ENCODE measurements at regions not wholly inside any gene's neighbourhood (a gene's known extent, or its start where the extent isn't known, plus 50 kb on each side); places are given as distances from the start of the nearest gene placed in this dataset.

DNA sequence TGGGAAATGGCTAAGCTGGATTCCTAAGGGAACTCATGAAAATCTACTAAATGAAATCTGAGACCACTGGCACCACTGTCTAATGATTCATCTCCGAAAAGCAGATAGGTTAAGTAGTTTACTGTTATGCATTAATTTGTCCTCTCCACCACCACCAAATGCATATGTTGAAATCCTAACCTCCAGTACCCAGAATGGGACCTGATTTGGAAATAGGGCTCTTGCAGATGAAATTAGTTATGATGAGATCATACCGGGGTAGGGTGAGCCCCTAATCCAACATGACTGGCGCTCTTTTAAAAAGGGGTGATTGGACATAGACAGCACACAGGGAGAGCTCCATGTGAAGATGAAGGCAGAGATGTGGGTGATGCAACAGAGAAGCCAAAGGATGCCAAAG, 124.9 kb upstream of the GUCY1A1 start:
- no peak for DNase-seq
- H3K4me3 ChIP-seq (ENCODE audit: insufficient read depth, low read depth, low read length, poor library complexity, severe bottlenecking): no peak overlapping the region

DNA sequence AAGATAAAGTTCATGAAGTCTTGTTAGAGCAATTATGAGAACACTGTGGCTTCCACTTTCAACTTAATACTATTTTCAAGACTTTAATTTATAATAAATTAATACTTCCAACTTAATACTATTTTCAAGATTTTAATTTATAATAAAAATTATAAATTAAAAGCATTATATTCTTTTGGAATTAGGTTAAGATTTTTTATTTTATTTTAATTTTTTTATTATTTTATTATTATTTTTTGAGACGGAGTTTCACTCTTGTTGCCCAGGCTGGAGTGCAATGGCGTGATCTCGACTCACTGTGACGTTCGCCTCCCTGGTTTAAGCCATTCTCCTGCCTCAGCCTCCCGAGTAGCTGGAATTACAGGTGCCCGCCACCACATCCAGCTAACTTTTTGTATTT, 126.0 kb upstream of the GUCY1A1 start:
- no peaks in the 10 kb centered on the region for H3K4me1 ChIP-seq (ENCODE audit: control insufficient read depth, insufficient read depth, low read length, poor library complexity, severe bottlenecking)
- H3K9me3 ChIP-seq (ENCODE audit: control insufficient read depth, low read length): no peaks in the 10 kb centered on the region
- no peak for DNase-seq
- H3K27ac ChIP-seq (ENCODE audit: insufficient read depth, low read length, poor library complexity, severe bottlenecking): no peak overlapping the region
- H3K36me3 ChIP-seq (ENCODE audit: control insufficient read depth, insufficient read depth, low read length): no peaks in the 10 kb centered on the region
- no peak overlapping the region for H3K4me3 ChIP-seq (ENCODE audit: insufficient read depth, low read depth, low read length, poor library complexity, severe bottlenecking)
- H3K27me3 ChIP-seq (replicated peaks; ENCODE audit: control insufficient read depth, insufficient read depth, low read length, poor library complexity, severe bottlenecking): no peaks in the 10 kb centered on the region

More for the DNA sequence above, 124.9 kb upstream of the GUCY1A1 start:
- no peaks in the 10 kb centered on the region for H3K36me3 ChIP-seq (ENCODE audit: control insufficient read depth, insufficient read depth, low read length)
- no peaks in the 10 kb centered on the region for H3K9me3 ChIP-seq (ENCODE audit: control insufficient read depth, low read length)
- no peaks in the 10 kb centered on the region for H3K27me3 ChIP-seq (replicated peaks; ENCODE audit: control insufficient read depth, insufficient read depth, low read length, poor library complexity, severe bottlenecking)
- no peaks in the 10 kb centered on the region for H3K4me1 ChIP-seq (ENCODE audit: control insufficient read depth, insufficient read depth, low read length, poor library complexity, severe bottlenecking)
- H3K27ac ChIP-seq (ENCODE audit: insufficient read depth, low read length, poor library complexity, severe bottlenecking): no peak overlapping the region

DNA sequence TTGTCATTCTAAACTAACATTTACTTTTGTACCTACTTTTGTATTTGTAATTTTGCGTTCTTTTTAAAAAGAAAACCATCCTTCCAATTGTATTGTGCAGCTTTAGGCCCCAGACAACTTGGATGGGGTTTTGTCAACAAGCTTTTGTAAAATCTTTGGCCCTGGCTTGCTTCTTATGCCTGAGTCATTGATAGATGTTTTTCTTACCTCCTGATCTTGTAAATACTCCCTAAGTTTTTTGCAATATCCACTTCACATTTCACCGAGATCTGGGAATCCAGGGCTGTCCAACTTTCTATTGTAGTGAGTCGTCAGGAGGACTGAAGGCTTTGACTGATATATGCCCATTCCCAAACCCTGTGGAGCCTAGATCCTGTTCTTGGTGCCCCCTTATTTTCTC, 126.9 kb upstream of the GUCY1A1 start:
- Histone ChIP-seq H3K4me3 (ENCODE audit: insufficient read depth, low read depth, low read length, poor library complexity, severe bottlenecking) (no peak overlapping the region), H3K4me1 (ENCODE audit: control insufficient read depth, insufficient read depth, low read length, poor library complexity, severe bottlenecking) (no peaks in the 10 kb centered on the region), H3K9me3 (ENCODE audit: control insufficient read depth, low read length) (no peaks in the 10 kb centered on the region), H3K36me3 (ENCODE audit: control insufficient read depth, insufficient read depth, low read length) (no peaks in the 10 kb centered on the region), H3K27ac (ENCODE audit: insufficient read depth, low read length, poor library complexity, severe bottlenecking) (no peak overlapping the region), H3K27me3 (replicated peaks; ENCODE audit: control insufficient read depth, insufficient read depth, low read length, poor library complexity, severe bottlenecking) (no peaks in the 10 kb centered on the region)
- no peak for DNase-seq

DNA sequence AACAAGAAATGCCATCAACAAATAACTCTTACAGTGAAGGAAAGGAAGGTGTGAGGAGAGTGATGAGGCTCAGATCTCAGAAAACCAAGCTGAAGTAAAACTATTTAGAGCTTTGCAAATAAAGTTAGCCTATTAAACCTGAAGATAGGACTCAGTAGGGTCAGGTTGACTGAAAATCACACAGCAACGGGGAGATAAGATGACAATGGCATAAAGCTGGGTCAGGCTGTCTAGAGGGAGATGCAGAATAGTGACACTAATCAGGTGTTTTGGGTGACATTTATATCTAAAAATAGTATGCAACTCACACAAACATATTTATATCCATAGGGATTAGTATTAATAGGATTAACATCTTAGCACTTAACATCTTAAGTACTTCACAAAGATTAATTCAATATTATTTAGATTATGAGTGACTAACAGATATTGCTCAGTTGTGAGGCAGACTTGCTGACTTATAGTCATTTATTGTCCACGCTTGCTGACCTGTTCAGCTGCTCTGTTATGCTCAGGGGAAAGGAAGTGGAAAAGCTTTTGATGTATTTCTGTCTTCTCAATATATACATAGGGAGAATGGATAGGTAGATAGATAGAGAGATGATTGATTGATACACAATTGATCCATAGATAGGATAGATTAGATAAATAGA, 130.7 kb upstream of the GUCY1A1 start:
- DNase-seq: no peak
- no peak overlapping the region for H3K4me3 ChIP-seq (ENCODE audit: insufficient read depth, low read depth, low read length, poor library complexity, severe bottlenecking)
- no peak overlapping the region for H3K27ac ChIP-seq (ENCODE audit: insufficient read depth, low read length, poor library complexity, severe bottlenecking)
- H3K27me3 ChIP-seq (replicated peaks; ENCODE audit: control insufficient read depth, insufficient read depth, low read length, poor library complexity, severe bottlenecking): no peaks in the 10 kb centered on the region
- no peaks in the 10 kb centered on the region for H3K4me1 ChIP-seq (ENCODE audit: control insufficient read depth, insufficient read depth, low read length, poor library complexity, severe bottlenecking)
- H3K36me3 ChIP-seq (ENCODE audit: control insufficient read depth, insufficient read depth, low read length): no peaks in the 10 kb centered on the region
- H3K9me3 ChIP-seq (ENCODE audit: control insufficient read depth, low read length): no peaks in the 10 kb centered on the region

DNA sequence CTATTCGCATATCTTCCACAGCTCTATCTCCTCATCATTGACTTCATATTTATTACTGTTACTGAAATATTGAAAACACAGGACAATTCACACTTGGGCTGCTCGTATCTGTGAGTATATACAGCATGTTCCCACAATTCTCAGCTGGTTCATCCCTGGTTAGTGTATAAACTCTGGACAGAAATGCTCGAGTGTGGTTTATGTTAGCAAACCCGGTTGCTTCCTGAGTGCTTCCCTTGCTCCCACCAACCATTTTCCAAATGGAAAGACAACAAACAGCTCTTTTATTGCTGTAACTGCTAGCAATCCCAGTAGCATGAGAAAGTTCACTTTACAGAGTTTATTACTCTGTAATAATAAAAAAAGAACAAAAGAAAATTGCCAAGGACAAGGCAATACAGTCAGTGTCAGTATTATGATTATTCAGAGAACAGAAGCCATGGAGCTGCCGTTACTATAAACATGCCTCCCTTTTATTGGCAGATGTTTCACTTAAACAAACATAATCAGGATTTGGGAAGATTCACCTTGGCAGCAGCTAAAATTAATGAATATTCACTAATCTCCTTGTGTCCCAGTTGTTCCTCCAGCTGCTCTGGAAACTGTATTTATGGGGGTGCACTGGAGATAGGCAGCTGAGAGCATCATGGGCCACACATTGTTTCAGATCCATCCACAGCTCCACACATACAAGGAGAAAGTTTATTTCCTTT, 134.1 kb upstream of the GUCY1A1 start:
- H3K27me3 ChIP-seq (replicated peaks; ENCODE audit: control insufficient read depth, insufficient read depth, low read length, poor library complexity, severe bottlenecking): no peaks in the 10 kb centered on the region
- DNase-seq: no peak
- no peaks in the 10 kb centered on the region for H3K9me3 ChIP-seq (ENCODE audit: control insufficient read depth, low read length)
- no peak overlapping the region for H3K4me3 ChIP-seq (ENCODE audit: insufficient read depth, low read depth, low read length, poor library complexity, severe bottlenecking)
- H3K4me1 ChIP-seq (ENCODE audit: control insufficient read depth, insufficient read depth, low read length, poor library complexity, severe bottlenecking): no peaks in the 10 kb centered on the region
- no peaks in the 10 kb centered on the region for H3K36me3 ChIP-seq (ENCODE audit: control insufficient read depth, insufficient read depth, low read length)
- H3K27ac ChIP-seq (ENCODE audit: insufficient read depth, low read length, poor library complexity, severe bottlenecking): no peak overlapping the region

DNA sequence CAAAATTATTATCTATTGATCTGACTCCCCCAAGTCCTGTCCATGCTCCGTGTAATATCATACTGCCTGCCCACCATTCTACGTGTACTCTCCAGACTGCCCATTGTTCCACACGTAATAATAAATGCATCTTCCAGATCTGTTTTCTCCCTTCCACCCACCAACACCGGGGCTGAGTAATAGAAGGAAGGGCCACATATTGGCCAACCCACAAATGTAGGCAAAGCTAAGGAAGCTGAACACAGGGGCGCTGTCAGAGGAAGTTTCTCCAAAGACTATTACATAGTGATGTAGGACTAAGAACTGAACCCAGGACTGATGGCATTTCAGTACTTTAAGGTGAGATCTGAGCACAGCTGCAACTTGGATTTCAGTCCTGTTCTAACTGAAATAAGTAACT, 135.8 kb upstream of the GUCY1A1 start:
- H3K4me1 ChIP-seq (ENCODE audit: control insufficient read depth, insufficient read depth, low read length, poor library complexity, severe bottlenecking): no peaks in the 10 kb centered on the region
- no peak overlapping the region for H3K27ac ChIP-seq (ENCODE audit: insufficient read depth, low read length, poor library complexity, severe bottlenecking)
- no peaks in the 10 kb centered on the region for H3K9me3 ChIP-seq (ENCODE audit: control insufficient read depth, low read length)
- H3K4me3 ChIP-seq (ENCODE audit: insufficient read depth, low read depth, low read length, poor library complexity, severe bottlenecking): no peak overlapping the region
- no peaks in the 10 kb centered on the region for H3K27me3 ChIP-seq (replicated peaks; ENCODE audit: control insufficient read depth, insufficient read depth, low read length, poor library complexity, severe bottlenecking)
- no peak for DNase-seq
- no peaks in the 10 kb centered on the region for H3K36me3 ChIP-seq (ENCODE audit: control insufficient read depth, insufficient read depth, low read length)

DNA sequence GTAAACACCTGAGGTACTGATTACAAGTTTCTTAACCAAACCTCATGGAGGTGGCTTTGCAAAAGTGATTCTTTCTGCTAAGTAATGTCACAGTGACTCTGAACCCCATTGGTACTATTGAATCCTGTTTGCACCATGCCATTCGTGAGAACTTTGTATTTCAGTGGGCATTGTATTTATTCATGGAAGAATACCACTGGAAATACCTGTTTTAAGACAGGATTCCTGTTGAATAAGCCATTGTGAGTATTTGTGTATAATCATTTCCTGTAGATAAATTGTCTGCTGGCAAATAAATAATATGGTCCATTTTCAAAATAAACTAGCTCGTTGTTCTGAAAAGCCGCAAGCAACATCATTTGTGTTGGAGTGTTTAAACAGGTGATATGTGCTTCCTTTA, 136.4 kb upstream of the GUCY1A1 start:
- Histone ChIP-seq H3K27ac (ENCODE audit: insufficient read depth, low read length, poor library complexity, severe bottlenecking) (no peak overlapping the region), H3K27me3 (replicated peaks; ENCODE audit: control insufficient read depth, insufficient read depth, low read length, poor library complexity, severe bottlenecking) (no peaks in the 10 kb centered on the region), H3K4me3 (ENCODE audit: insufficient read depth, low read depth, low read length, poor library complexity, severe bottlenecking) (no peak overlapping the region), H3K4me1 (ENCODE audit: control insufficient read depth, insufficient read depth, low read length, poor library complexity, severe bottlenecking) (no peaks in the 10 kb centered on the region), H3K9me3 (ENCODE audit: control insufficient read depth, low read length) (no peaks in the 10 kb centered on the region), H3K36me3 (ENCODE audit: control insufficient read depth, insufficient read depth, low read length) (no peaks in the 10 kb centered on the region)
- no peak for DNase-seq

DNA sequence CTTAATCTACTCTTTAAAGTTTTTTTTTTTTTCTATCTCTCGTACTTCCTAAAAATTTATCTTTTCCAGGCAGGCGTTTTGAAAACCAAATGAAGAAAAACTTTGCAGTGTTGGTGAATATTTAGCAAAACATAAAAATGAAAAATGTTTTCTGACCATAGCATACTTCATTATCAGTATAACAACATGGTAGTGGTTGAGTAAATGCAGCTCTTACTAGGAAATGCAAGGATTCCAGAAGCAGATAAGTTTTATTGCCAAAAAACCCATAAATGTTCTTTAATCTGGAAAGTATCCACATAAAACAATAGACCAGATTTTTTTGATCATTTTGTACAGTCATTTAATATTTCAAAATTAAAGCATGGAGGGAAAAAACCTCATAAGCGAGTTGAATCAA, 136.9 kb upstream of the GUCY1A1 start:
- Histone ChIP-seq H3K4me3 (ENCODE audit: insufficient read depth, low read depth, low read length, poor library complexity, severe bottlenecking) (no peak overlapping the region), H3K9me3 (ENCODE audit: control insufficient read depth, low read length) (no peaks in the 10 kb centered on the region), H3K36me3 (ENCODE audit: control insufficient read depth, insufficient read depth, low read length) (no peaks in the 10 kb centered on the region), H3K27ac (ENCODE audit: insufficient read depth, low read length, poor library complexity, severe bottlenecking) (no peak overlapping the region), H3K4me1 (ENCODE audit: control insufficient read depth, insufficient read depth, low read length, poor library complexity, severe bottlenecking) (no peaks in the 10 kb centered on the region), H3K27me3 (replicated peaks; ENCODE audit: control insufficient read depth, insufficient read depth, low read length, poor library complexity, severe bottlenecking) (no peaks in the 10 kb centered on the region)
- no peak for DNase-seq

DNA sequence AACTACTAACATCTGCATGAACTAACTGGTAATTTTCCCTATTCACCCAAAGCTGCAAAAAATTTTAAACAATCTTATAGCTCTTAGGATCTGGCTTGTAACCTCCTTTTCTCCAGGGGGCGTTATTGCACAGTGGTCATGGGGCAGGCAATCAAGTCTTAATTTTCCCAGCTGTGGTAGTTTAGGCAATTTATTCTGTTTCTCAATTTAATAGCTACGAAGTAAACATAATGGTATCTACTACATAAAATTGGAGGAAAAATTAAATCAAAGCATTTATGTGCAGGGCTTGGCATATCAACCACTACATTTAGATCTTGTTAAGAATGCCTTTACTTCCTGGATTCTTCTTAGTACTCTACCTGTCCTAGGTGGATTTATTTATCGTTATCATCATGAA, 137.4 kb upstream of the GUCY1A1 start:
- H3K27ac ChIP-seq (ENCODE audit: insufficient read depth, low read length, poor library complexity, severe bottlenecking): no peak overlapping the region
- H3K27me3 ChIP-seq (replicated peaks; ENCODE audit: control insufficient read depth, insufficient read depth, low read length, poor library complexity, severe bottlenecking): no peaks in the 10 kb centered on the region
- DNase-seq: no peak
- no peaks in the 10 kb centered on the region for H3K9me3 ChIP-seq (ENCODE audit: control insufficient read depth, low read length)
- H3K4me1 ChIP-seq (ENCODE audit: control insufficient read depth, insufficient read depth, low read length, poor library complexity, severe bottlenecking): no peaks in the 10 kb centered on the region
- H3K36me3 ChIP-seq (ENCODE audit: control insufficient read depth, insufficient read depth, low read length): no peaks in the 10 kb centered on the region
- H3K4me3 ChIP-seq (ENCODE audit: insufficient read depth, low read depth, low read length, poor library complexity, severe bottlenecking): no peak overlapping the region

DNA sequence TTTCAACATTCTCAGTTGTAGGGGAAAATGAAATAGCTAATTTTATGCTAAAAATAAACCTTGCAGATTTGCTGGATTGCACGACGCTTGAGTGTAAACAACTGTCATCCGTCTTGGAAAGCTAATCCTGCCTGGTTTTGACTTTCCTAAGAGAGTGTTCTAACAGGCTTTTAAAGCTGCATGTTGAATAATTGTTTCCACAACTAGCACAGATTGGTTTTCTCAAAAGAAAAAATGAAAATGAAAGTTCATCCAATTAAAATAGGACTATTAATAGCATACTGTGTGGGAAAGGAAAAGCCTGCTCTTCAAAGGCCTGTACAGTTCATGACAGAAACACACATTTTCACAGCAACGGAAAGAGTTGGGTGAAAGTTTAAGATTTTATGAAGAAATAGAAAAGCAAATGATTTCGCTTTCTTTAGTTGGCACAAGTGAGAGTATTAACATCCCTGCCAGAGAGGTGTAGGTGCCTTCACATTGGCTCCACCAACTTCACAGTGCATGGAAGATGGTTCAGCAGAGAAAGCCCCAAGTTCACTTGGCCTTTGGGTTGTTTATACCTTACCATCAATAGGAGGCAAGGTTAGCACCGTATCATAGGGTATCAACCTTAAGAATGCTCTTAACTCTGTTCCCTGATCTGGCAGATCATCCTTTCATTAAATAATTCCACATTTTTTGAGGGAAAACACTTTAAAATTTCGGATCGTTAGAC, 140.0 kb upstream of the GUCY1A1 start:
- H3K4me1 ChIP-seq (ENCODE audit: control insufficient read depth, insufficient read depth, low read length, poor library complexity, severe bottlenecking): no peaks in the 10 kb centered on the region

More for the DNA sequence above, 140.0 kb upstream of the GUCY1A1 start:
- Histone ChIP-seq H3K36me3 (ENCODE audit: control insufficient read depth, insufficient read depth, low read length) (no peaks in the 10 kb centered on the region), H3K4me3 (ENCODE audit: insufficient read depth, low read depth, low read length, poor library complexity, severe bottlenecking) (no peak overlapping the region), H3K27ac (ENCODE audit: insufficient read depth, low read length, poor library complexity, severe bottlenecking) (no peak overlapping the region), H3K27me3 (replicated peaks; ENCODE audit: control insufficient read depth, insufficient read depth, low read length, poor library complexity, severe bottlenecking) (no peaks in the 10 kb centered on the region), H3K9me3 (ENCODE audit: control insufficient read depth, low read length) (no peaks in the 10 kb centered on the region)
- no peak for DNase-seq

All from effector memory CD4-positive, alpha-beta T cell (primary cell).